ENCODE measurements at regions not wholly inside any gene's neighbourhood (a gene's known extent, or its start where the extent isn't known, plus 50 kb on each side); places are given as distances from the start of the nearest gene placed in this dataset.
A peak's percentile ranks its signal among the peaks of the same experiment; 100 is the strongest.
"Not testable (repeated sequence)": the region's sequence is repeated elsewhere in the genome, so short reads cannot be mapped to it uniquely, and the experiment has no call there.

DNA sequence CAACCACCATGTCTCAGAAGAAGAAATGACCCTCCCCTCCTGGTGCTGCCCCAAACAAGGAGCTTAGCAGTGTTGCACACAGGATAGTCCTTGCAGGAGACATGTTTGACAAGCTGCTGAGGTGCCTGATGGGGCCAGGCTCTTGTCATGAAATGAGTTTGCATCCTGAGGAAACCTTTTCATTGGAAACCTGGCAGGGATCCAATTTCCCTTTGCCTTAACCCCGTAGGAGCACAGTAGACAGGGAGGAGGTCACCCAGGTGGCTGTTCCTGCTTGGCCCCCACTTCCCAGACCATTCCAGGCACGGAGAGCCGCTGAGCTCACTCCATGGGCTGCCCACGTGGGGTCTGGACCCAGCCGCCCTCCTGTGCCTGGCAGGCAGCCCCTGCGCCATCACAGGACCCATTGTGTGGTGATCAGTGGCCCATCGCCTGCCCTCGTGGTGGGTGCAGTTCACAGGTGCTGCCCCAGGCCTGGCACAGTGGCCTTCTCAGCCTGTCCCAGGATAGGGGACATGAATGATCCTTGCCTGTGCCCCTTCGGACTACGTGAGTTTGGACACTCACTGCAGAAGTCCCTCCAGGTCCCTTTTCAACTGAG lies 247.4 kb downstream of the CCDC74A start:
- 76% methylated on average over 9 of the region's 10 CpGs for WGBS
- H3K36me3 ChIP-seq (ENCODE audit: insufficient read depth); DNase-seq (ENCODE audit: extremely low spot score); H3K27ac ChIP-seq (ENCODE audit: low read depth); H3K4me3 ChIP-seq (ENCODE audit: low read depth, low read length); H3K4me1 ChIP-seq (ENCODE audit: insufficient read depth): not testable (repeated sequence)

- DNase-seq (ENCODE audit: extremely low spot score); H3K27ac ChIP-seq (ENCODE audit: low read depth); H3K4me3 ChIP-seq (ENCODE audit: low read depth, low read length); H3K36me3 ChIP-seq (ENCODE audit: insufficient read depth); H3K4me1 ChIP-seq (ENCODE audit: insufficient read depth): not testable (repeated sequence)
- 88% methylated on average over 11 of the region's 12 CpGs for WGBS
These were observed 248.3 kb downstream of the CCDC74A start for GRCh38 chr2:131775903-131776506.

DNA sequence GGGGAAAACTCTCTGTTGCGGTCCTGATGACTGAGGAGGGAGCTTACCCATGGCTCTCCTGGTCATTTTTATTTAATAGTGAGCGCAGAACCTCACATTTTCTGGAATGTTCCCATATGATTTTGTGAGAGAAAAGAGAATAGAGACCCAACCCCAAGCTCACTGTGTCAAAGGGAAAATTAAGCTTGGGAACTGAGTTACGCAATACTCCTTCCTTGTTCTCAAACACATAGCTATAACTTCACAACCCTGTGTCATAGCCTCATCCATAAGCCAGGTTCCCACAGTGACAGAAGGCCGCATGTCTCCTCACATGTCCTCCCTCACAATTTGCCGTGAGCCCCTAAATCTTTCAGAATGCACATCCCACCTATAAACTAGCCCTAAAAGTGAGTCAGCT lies 252.8 kb downstream of the CCDC74A start:
- not testable (repeated sequence) for H3K4me1 ChIP-seq (ENCODE audit: insufficient read depth); H3K36me3 ChIP-seq (ENCODE audit: insufficient read depth); DNase-seq (ENCODE audit: extremely low spot score); H3K4me3 ChIP-seq (ENCODE audit: low read depth, low read length); H3K27ac ChIP-seq (ENCODE audit: low read depth)
- 90% methylated on average over 5 of the region's 5 CpGs for WGBS

GRCh38 chr2:131801210-131801744 lies 273.6 kb downstream of the CCDC74A start:
- no peak for DNase-seq (ENCODE audit: extremely low spot score)
- H3K36me3 ChIP-seq (ENCODE audit: insufficient read depth) = no peaks in the 10 kb centered on the region
- H3K4me1 ChIP-seq (ENCODE audit: insufficient read depth) = no peaks in the 10 kb centered on the region
- no peak overlapping the region for H3K4me3 ChIP-seq (ENCODE audit: low read depth, low read length)
- WGBS = 56% methylated on average over 42 of the region's 42 CpGs
- no peak overlapping the region for H3K27ac ChIP-seq (ENCODE audit: low read depth)

GRCh38 chr2:131801745-131802350 lies 274.2 kb downstream of the CCDC74A start:
- 2% methylated on average over 40 of the region's 41 CpGs for WGBS
- not testable (repeated sequence) for H3K27ac ChIP-seq (ENCODE audit: low read depth); H3K4me1 ChIP-seq (ENCODE audit: insufficient read depth); DNase-seq (ENCODE audit: extremely low spot score); H3K36me3 ChIP-seq (ENCODE audit: insufficient read depth); H3K4me3 ChIP-seq (ENCODE audit: low read depth, low read length)

GRCh38 chr2:131802351-131802836 lies 274.7 kb downstream of the CCDC74A start:
- DNase-seq (ENCODE audit: extremely low spot score); H3K4me1 ChIP-seq (ENCODE audit: insufficient read depth); H3K27ac ChIP-seq (ENCODE audit: low read depth); H3K36me3 ChIP-seq (ENCODE audit: insufficient read depth): not testable (repeated sequence)
- H3K4me3 ChIP-seq (ENCODE audit: low read depth, low read length) = peak overlapping the region; percentile 1
- WGBS = 4% methylated on average over 34 of the region's 34 CpGs

DNA sequence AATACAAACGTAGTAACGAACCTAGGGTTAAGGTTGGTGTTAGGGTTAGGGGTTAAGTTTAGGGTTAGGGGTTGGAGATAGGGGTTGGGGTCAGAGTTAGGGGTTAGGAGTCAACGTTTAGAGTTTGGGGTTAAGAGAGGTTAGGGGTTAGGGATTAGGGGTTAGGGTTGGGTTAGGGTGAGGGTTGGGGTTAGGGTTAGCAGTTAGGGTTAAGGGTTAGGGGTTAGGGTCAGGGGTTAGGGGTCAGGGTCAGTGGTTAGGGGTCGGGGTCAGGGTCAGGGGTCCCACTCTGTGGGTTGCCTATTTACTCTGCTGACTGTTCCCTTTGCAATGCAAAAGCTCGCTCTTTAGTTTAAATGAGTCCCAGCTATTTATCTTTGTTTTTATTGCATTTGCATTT lies 275.5 kb downstream of the CCDC74A start:
- not testable (repeated sequence) for H3K27ac ChIP-seq (ENCODE audit: low read depth); H3K4me1 ChIP-seq (ENCODE audit: insufficient read depth); DNase-seq (ENCODE audit: extremely low spot score); H3K4me3 ChIP-seq (ENCODE audit: low read depth, low read length); H3K36me3 ChIP-seq (ENCODE audit: insufficient read depth)
- 71% methylated on average over 5 of the region's 5 CpGs for WGBS

DNA sequence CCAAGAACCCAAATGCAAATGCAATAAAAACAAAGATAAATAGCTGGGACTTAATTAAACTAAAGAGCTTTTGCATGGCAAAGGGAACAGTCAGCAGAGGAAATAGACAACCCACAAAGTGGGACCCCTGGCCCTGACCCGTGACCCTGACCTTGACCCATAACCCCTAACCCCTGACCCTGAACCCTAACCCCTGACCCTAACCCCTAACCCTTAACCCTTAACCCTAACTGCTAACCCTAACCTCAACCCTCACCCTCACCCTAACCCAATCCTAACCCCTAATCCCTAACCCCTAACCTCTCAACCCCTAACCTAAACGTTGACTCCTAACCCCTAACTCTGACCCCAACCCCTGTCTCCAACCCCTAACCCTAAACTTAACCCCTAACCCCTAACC lies 284.9 kb downstream of the CCDC74A start:
- not testable (repeated sequence) for H3K27ac ChIP-seq (ENCODE audit: low read depth); DNase-seq (ENCODE audit: extremely low spot score); H3K4me3 ChIP-seq (ENCODE audit: low read depth, low read length); H3K36me3 ChIP-seq (ENCODE audit: insufficient read depth); H3K4me1 ChIP-seq (ENCODE audit: insufficient read depth)
- WGBS = 56% methylated on average over 2 of the region's 2 CpGs

GRCh38 chr2:131813378-131813777 lies 285.7 kb downstream of the CCDC74A start:
- not testable (repeated sequence) for H3K4me3 ChIP-seq (ENCODE audit: low read depth, low read length); DNase-seq (ENCODE audit: extremely low spot score)
- WGBS = 94% methylated on average over 21 of the region's 21 CpGs

GRCh38 chr2:131818267-131818973 lies 290.7 kb downstream of the CCDC74A start:
- DNase-seq (ENCODE audit: extremely low spot score); H3K4me3 ChIP-seq (ENCODE audit: low read depth, low read length); H3K36me3 ChIP-seq (ENCODE audit: insufficient read depth); H3K4me1 ChIP-seq (ENCODE audit: insufficient read depth); H3K27ac ChIP-seq (ENCODE audit: low read depth): not testable (repeated sequence)
- 72% methylated on average over 4 of the region's 4 CpGs for WGBS

More at GRCh38 chr2:131813378-131813777, 285.7 kb downstream of the CCDC74A start:
- H3K36me3 ChIP-seq (ENCODE audit: insufficient read depth); H3K4me1 ChIP-seq (ENCODE audit: insufficient read depth); H3K27ac ChIP-seq (ENCODE audit: low read depth): not testable (repeated sequence)

DNA sequence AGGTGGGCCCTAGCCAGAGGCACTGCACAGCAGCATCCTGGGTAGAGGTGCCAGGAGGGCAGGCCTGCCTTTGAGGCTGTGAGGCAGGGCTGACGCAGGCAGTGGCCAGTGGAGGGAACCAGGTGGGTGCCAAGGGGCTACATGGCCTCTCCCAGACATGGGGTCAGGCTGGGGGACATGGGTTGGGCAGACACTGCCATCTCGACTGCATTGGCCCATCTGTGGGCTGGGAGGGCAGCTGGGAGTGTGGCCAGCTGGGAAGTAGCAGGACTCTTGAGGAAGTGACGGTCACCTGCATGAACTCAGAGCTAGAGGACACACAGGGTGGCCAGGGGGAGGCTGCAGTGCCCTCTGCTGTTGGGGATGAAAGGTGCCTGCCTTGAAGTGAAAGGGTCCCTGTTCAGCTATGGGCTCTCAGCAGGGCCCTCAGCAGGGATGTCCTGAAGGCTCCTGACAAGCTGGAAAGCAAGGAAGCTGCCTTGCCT lies 294.6 kb downstream of the CCDC74A start:
- not testable (repeated sequence) for DNase-seq (ENCODE audit: extremely low spot score); H3K27ac ChIP-seq (ENCODE audit: low read depth); H3K4me1 ChIP-seq (ENCODE audit: insufficient read depth); H3K36me3 ChIP-seq (ENCODE audit: insufficient read depth); H3K4me3 ChIP-seq (ENCODE audit: low read depth, low read length)
- 77% methylated on average over 2 of the region's 3 CpGs for WGBS

- H3K4me1 ChIP-seq (ENCODE audit: insufficient read depth); H3K27ac ChIP-seq (ENCODE audit: low read depth); H3K36me3 ChIP-seq (ENCODE audit: insufficient read depth); DNase-seq (ENCODE audit: extremely low spot score); H3K4me3 ChIP-seq (ENCODE audit: low read depth, low read length): not testable (repeated sequence)
- WGBS = 50% methylated on average over 2 of the region's 2 CpGs
These were observed 295.4 kb downstream of the CCDC74A start for GRCh38 chr2:131823058-131823457.

DNA sequence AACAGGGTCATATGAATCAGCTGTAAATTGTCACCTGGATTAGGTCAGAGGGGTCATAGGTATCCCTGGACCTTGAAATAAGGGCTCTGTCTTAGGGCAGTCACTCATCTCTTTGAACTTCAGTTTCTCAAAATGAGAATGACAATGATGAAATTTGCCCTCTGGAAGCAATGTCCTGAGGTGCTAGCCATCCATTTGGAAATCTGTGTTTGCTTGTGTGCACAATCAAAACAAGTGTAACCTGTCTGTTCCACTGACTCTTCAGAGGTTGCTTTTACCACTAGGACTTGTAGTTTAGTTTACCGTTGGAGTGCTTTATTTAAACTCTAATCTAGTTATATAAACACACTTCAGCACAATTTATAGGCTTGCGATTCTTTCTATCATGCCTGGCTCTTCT lies 297.3 kb downstream of the CCDC74A start:
- H3K36me3 ChIP-seq (ENCODE audit: insufficient read depth); DNase-seq (ENCODE audit: extremely low spot score); H3K4me1 ChIP-seq (ENCODE audit: insufficient read depth); H3K4me3 ChIP-seq (ENCODE audit: low read depth, low read length); H3K27ac ChIP-seq (ENCODE audit: low read depth): not testable (repeated sequence)
- WGBS = 21% methylated on average over 2 of the region's 2 CpGs
